WTC11 (cell line): ENCODE measurements at regions not wholly inside any gene's neighbourhood (a gene's known extent, or its start where the extent isn't known, plus 50 kb on each side); places are given as distances from the start of the nearest gene placed in this dataset.

Source experiments
- ATAC-seq: fragments of 200-7000 bp; cut with Tn5 transposase; 2 replicates; pipeline ENCODE4 v1.10.0; 2021; ENCODE audit warnings: mild to moderate bottlenecking, moderate library complexity
- CTCF ChIA-PET: fragments of 300-600 bp; sonication (Branson Sonifier 250); formaldehyde crosslinking; loops from one replicate; lab custom pipeline; 2021; ENCODE audit warnings: antibody characterized with exemption; lab: Charles Lee
- POLR2A ChIA-PET: fragments of 350-600 bp; sonication (Branson Sonifier 250); formaldehyde crosslinking; loops from one replicate; lab custom pipeline; 2021; ENCODE audit warnings: antibody characterized with exemption; lab: Charles Lee
- DNase-seq: peaks from one replicate; pipeline ENCODE4 v3.0.0; 2021; ENCODE audit warnings: low spot score
- H3K27ac Mint-ChIP-seq: 2 replicates; pipeline ENCODE4 v1.8.0; 2021; ENCODE audit warnings: mixed read lengths
- H3K27me3 Mint-ChIP-seq: 2 replicates; pipeline ENCODE4 v1.8.0; 2021; ENCODE audit warnings: low read depth, mild to moderate bottlenecking, moderate library complexity, mixed read lengths
- H3K36me3 Mint-ChIP-seq: 2 replicates; pipeline ENCODE4 v1.8.0; 2021; ENCODE audit warnings: mixed read lengths
- H3K4me1 Mint-ChIP-seq: 2 replicates; pipeline ENCODE4 v1.8.0; 2022; ENCODE audit warnings: mixed read lengths
- H3K4me3 Mint-ChIP-seq: 2 replicates; pipeline ENCODE4 v1.8.0; 2021; ENCODE audit warnings: mild to moderate bottlenecking, moderate library complexity, mixed read lengths
- H3K9me3 Mint-ChIP-seq: 2 replicates; pipeline ENCODE4 v1.8.0; 2021; ENCODE audit warnings: mixed read lengths
- CDX4 ChIP-seq: fragments of 250-450 bp; sonication (Bioruptor Pico); IDR thresholded peaks from 2 replicates; pipeline ENCODE4 v1.9.0; 2021; ENCODE audit warnings: moderate library complexity, mild to moderate bottlenecking, inconsistent platforms, borderline replicate concordance
- CREM ChIP-seq: sonication (generic); formaldehyde crosslinking; IDR thresholded peaks from 2 replicates; pipeline ENCODE4 v1.8.1; 2022; ENCODE audit warnings: mild to moderate bottlenecking, missing genetic modification reagents, moderate library complexity
- EMX1 ChIP-seq: fragments of 250-450 bp; sonication (Bioruptor Pico); IDR thresholded peaks from 2 replicates; pipeline ENCODE4 v1.8.0; 2021; ENCODE audit warnings: mild to moderate bottlenecking
- FOXP4 ChIP-seq: sonication (generic); formaldehyde crosslinking; IDR thresholded peaks from 2 replicates; pipeline ENCODE4 v1.8.0; 2022; ENCODE audit warnings: mild to moderate bottlenecking, missing genetic modification reagents
- GABPB1 ChIP-seq: sonication (generic); formaldehyde crosslinking; IDR thresholded peaks from 2 replicates; pipeline ENCODE4 v1.8.1; 2023; ENCODE audit warnings: mild to moderate bottlenecking, missing genetic modification reagents
- GRHL2 ChIP-seq: fragments of 250-450 bp; sonication (Bioruptor Pico); IDR thresholded peaks from 2 replicates; pipeline ENCODE4 v1.8.0; 2022; ENCODE audit warnings: mild to moderate bottlenecking, moderate library complexity; ENCODE audit not compliant: insufficient replicate concordance, severe bottlenecking
- KAT7 ChIP-seq: sonication (generic); formaldehyde crosslinking; IDR thresholded peaks from 2 replicates; pipeline ENCODE4 v1.8.1; 2023; ENCODE audit warnings: missing genetic modification reagents, mild to moderate bottlenecking, borderline replicate concordance
- PRDM15 ChIP-seq: sonication (generic); formaldehyde crosslinking; IDR thresholded peaks from 2 replicates; pipeline ENCODE4 v1.8.0; 2022; ENCODE audit warnings: missing genetic modification reagents
- SOX15 ChIP-seq: fragments of 250-450 bp; sonication (Bioruptor Pico); IDR thresholded peaks from 2 replicates; pipeline ENCODE4 v1.9.0; 2021; ENCODE audit warnings: mild to moderate bottlenecking
- TCF7 ChIP-seq: sonication (generic); formaldehyde crosslinking; IDR thresholded peaks from 2 replicates; pipeline ENCODE4 v1.8.0; 2022; ENCODE audit warnings: mild to moderate bottlenecking, low read depth, missing genetic modification reagents, moderate library complexity
- USF1 ChIP-seq: sonication (generic); formaldehyde crosslinking; IDR thresholded peaks from 2 replicates; pipeline ENCODE4 v1.8.0; 2022; ENCODE audit warnings: mild to moderate bottlenecking, missing genetic modification reagents
- ZNF121 ChIP-seq: sonication (generic); formaldehyde crosslinking; IDR thresholded peaks from 2 replicates; pipeline ENCODE4 v1.8.0; 2023; ENCODE audit warnings: missing genetic modification reagents
- ZNF138 ChIP-seq: sonication (generic); formaldehyde crosslinking; conservative IDR thresholded peaks from 2 replicates; pipeline ENCODE4 v1.8.1; 2022; ENCODE audit warnings: mild to moderate bottlenecking, moderate library complexity, missing genetic modification reagents
- ZNF281 ChIP-seq: sonication (generic); formaldehyde crosslinking; IDR thresholded peaks from 2 replicates; pipeline ENCODE4 v1.8.0; 2023; ENCODE audit warnings: mild to moderate bottlenecking, missing genetic modification reagents
- ZNF317 ChIP-seq: sonication (generic); formaldehyde crosslinking; IDR thresholded peaks from 2 replicates; pipeline ENCODE4 v1.8.1; 2023; ENCODE audit warnings: low read depth, mild to moderate bottlenecking, moderate library complexity, missing genetic modification reagents, borderline replicate concordance
- ZNF423 ChIP-seq: fragments of 250-450 bp; sonication (Bioruptor Pico); IDR thresholded peaks from 2 replicates; pipeline ENCODE4 v2.1.2; 2022; ENCODE audit warnings: mild to moderate bottlenecking, moderate library complexity

- TF ChIP-seq ZNF317 (CRISPR knock-in tag) (no peak), FOXP4 (CRISPR knock-in tag) (no peak), USF1 (CRISPR knock-in tag) (no peak), ZNF423 (CRISPR knock-in tag) (no peak)
- no peak for DNase-seq
- peaks cover 24% of the 10 kb centered on the region for H3K4me1 Mint-ChIP-seq
- no peaks in the 10 kb centered on the region for H3K27me3 Mint-ChIP-seq
- H3K4me3 Mint-ChIP-seq: no peak overlapping the region
- H3K9me3 Mint-ChIP-seq: peaks cover 22% of the 10 kb centered on the region
- H3K27ac Mint-ChIP-seq: no peak overlapping the region
- no peak for ATAC-seq
- ChIA-PET CTCF (no interaction called here), POLR2A (no interaction called here)
- peaks cover 13% of the 10 kb centered on the region for H3K36me3 Mint-ChIP-seq
Measured at GRCh38 chr10:123375097-123375496, 220.9 kb downstream of the BUB3 start.

- H3K4me3 Mint-ChIP-seq: no peak overlapping the region
- DNase-seq: no peak
- no peak for ATAC-seq
- H3K27ac Mint-ChIP-seq: no peak overlapping the region
- no peak for TF ChIP-seq ZNF121 (CRISPR knock-in tag)
- TF ChIP-seq ZNF281 (CRISPR knock-in tag): no peak
- peaks cover 7% of the 10 kb centered on the region for H3K36me3 Mint-ChIP-seq
- peaks cover 16% of the 10 kb centered on the region for H3K9me3 Mint-ChIP-seq
- ChIA-PET CTCF (no interaction called here), POLR2A (no interaction called here)
- H3K27me3 Mint-ChIP-seq: no peaks in the 10 kb centered on the region
- peaks cover 24% of the 10 kb centered on the region for H3K4me1 Mint-ChIP-seq
Measured at GRCh38 chr10:123375738-123376137, 221.5 kb downstream of the BUB3 start.

GRCh38 chr10:123377883-123378282 is 223.7 kb downstream of the BUB3 start:
- no peaks in the 10 kb centered on the region for H3K36me3 Mint-ChIP-seq
- H3K9me3 Mint-ChIP-seq: no peaks in the 10 kb centered on the region
- no peak for ATAC-seq
- no peak overlapping the region for H3K4me3 Mint-ChIP-seq
- ChIA-PET CTCF (interaction anchor here (3.5 kb wide), 1 partner anchor 334 kb away, joined by 22 read pairs; no protein-coding TSS in a partner anchor), POLR2A (no interaction called here)
- peaks cover 24% of the 10 kb centered on the region for H3K4me1 Mint-ChIP-seq
- DNase-seq: no peak
- no peak for TF ChIP-seq EMX1
- no peak for TF ChIP-seq ZNF138 (CRISPR knock-in tag)
- TF ChIP-seq KAT7: no peak
- no peak for TF ChIP-seq ZNF121 (CRISPR knock-in tag)
- no peak for TF ChIP-seq SOX15
- no peak for TF ChIP-seq CREM
- no peak for TF ChIP-seq TCF7 (CRISPR knock-in tag)
- no peaks in the 10 kb centered on the region for H3K27me3 Mint-ChIP-seq
- H3K27ac Mint-ChIP-seq: no peak overlapping the region

GRCh38 chr10:123378302-123378701 is 224.1 kb downstream of the BUB3 start:
- H3K4me3 Mint-ChIP-seq: no peak overlapping the region
- TF ChIP-seq PRDM15 (CRISPR knock-in tag) (no peak), CDX4 (CRISPR knock-in tag) (no peak), ZNF423 (CRISPR knock-in tag) (no peak), GABPB1 (CRISPR knock-in tag) (no peak), GRHL2 (CRISPR knock-in tag) (no peak)
- H3K27me3 Mint-ChIP-seq: no peaks in the 10 kb centered on the region
- H3K27ac Mint-ChIP-seq: no peak overlapping the region
- DNase-seq (no peak), ATAC-seq (no peak)
- ChIA-PET CTCF (interaction anchor here (1.0 to 3.5 kb wide), 5 partner anchors 153 to 335 kb away, joined by 3 to 22 read pairs (median 5); no protein-coding TSS in a partner anchor), POLR2A (no interaction called here)
- peaks cover 24% of the 10 kb centered on the region for H3K4me1 Mint-ChIP-seq
- no peaks in the 10 kb centered on the region for H3K9me3 Mint-ChIP-seq
- H3K36me3 Mint-ChIP-seq: no peaks in the 10 kb centered on the region
